Parathyroid adenoma (tissue), 2 donors: ENCODE measurements at regions not wholly inside any gene's neighbourhood (a gene's known extent, or its start where the extent isn't known, plus 50 kb on each side); places are given as distances from the start of the nearest gene placed in this dataset.

Experiments
- H2AFZ ChIP-seq: fragments of 300-600 bp; sonication (generic); one replicate; pipeline ENCODE4 v1.7.0; 2017; ENCODE audit warnings: antibody characterized with exemption, mild to moderate bottlenecking
- H3K27ac ChIP-seq: fragments of 300-600 bp; sonication (generic); one replicate; pipeline ENCODE4 v1.7.0; 2017
- H3K27me3 ChIP-seq: fragments of 300-600 bp; sonication (generic); one replicate; pipeline ENCODE4 v1.7.0; 2017; ENCODE audit warnings: low read length; ENCODE audit not compliant: control insufficient read depth, insufficient read depth
- H3K36me3 ChIP-seq: fragments of 300-600 bp; sonication (generic); one replicate; pipeline ENCODE4 v1.7.0; 2017; ENCODE audit warnings: low read length; ENCODE audit not compliant: control insufficient read depth, insufficient read depth
- H3K4me1 ChIP-seq: fragments of 300-600 bp; sonication (generic); one replicate; pipeline ENCODE4 v1.7.0; 2017; ENCODE audit warnings: control low read depth
- H3K4me2 ChIP-seq: fragments of 300-600 bp; sonication (generic); one replicate; pipeline ENCODE4 v1.7.0; 2017; ENCODE audit warnings: low read length
- H3K4me3 ChIP-seq: fragments of 300-600 bp; sonication (generic); one replicate; pipeline ENCODE4 v1.7.0; 2017; ENCODE audit warnings: low read depth, low read length
- H3K79me2 ChIP-seq: fragments of 300-600 bp; sonication (generic); one replicate; pipeline ENCODE4 v1.7.0; 2017; ENCODE audit warnings: control low read depth
- H3K9ac ChIP-seq: fragments of 300-600 bp; sonication (generic); one replicate; pipeline ENCODE4 v1.7.0; 2017; ENCODE audit warnings: mild to moderate bottlenecking
- H3K9me3 ChIP-seq: fragments of 300-600 bp; sonication (generic); one replicate; pipeline ENCODE4 v1.7.0; 2017; ENCODE audit warnings: low read length; ENCODE audit not compliant: control insufficient read depth
- CTCF ChIP-seq: fragments of 300-600 bp; sonication (generic); IDR thresholded peaks from one replicate; pipeline ENCODE4 v1.7.0; 2017; ENCODE audit warnings: antibody characterized with exemption, mild to moderate bottlenecking
- donor health status: primary hyperparathyroidism.

- no peak overlapping the region for H3K4me3 ChIP-seq
- no peak overlapping the region for H3K9ac ChIP-seq
These were observed 128.0 kb downstream of the SPATA31D1 start for GRCh38 chr9:82116556-82116955.

DNA sequence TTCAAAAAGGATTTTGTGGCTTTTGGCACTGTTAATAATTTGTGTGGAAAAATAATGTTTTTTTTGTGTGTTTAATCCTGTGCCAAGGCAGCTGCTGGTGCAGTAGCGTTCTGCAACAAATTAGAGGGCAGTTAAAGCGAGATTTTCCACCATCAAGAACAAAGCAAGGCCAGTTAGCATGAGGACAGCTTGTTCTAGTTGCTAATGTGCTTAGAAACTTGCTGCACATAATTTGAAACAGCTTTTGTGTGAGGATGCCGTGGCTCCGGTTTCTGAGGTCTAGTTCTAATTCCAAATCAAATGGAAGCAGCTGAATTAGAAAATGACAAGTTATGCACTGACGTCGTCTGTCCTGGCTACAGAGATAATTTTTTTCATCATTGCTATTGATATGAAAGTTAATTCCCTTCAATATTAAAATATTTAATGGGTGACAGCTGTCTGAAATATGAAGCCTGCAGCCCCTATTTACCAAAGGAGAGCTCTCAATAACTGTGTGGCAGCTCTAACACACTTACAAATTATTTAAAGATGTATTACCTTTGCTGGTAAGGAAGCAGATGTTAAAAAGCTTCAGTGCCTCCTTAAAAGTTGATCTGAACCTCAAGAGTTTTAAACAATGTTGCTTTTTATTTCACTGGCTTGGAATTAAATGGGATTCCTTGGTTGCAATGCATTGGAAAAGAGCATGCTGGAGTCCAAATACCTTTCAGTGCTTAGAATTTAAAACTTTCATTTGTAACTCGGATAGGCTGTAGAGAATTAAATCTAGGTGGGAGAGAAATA, 128.6 kb downstream of the SPATA31D1 start:
- Histone ChIP-seq H3K27ac (no peak overlapping the region), H3K9me3 (no peaks in the 10 kb centered on the region), H3K4me3 (no peak overlapping the region), H3K36me3 (no peaks in the 10 kb centered on the region), H3K79me2 (no peaks in the 10 kb centered on the region), H3K4me1 (no peaks in the 10 kb centered on the region), H2AFZ (no peak overlapping the region), H3K9ac (no peak overlapping the region), H3K27me3 (no peaks in the 10 kb centered on the region), H3K4me2 (no peak overlapping the region)
- no peak for TF ChIP-seq CTCF

More at GRCh38 chr9:82116556-82116955, 128.0 kb downstream of the SPATA31D1 start:
- Histone ChIP-seq H3K4me2 (no peak overlapping the region), H3K27ac (no peak overlapping the region), H3K9me3 (no peaks in the 10 kb centered on the region), H3K79me2 (no peaks in the 10 kb centered on the region), H3K36me3 (no peaks in the 10 kb centered on the region), H2AFZ (no peak overlapping the region), H3K27me3 (no peaks in the 10 kb centered on the region), H3K4me1 (no peaks in the 10 kb centered on the region)
- TF ChIP-seq CTCF: no peak

GRCh38 chr9:82122731-82123130, 134.2 kb downstream of the SPATA31D1 start:
- no peak overlapping the region for H3K4me3 ChIP-seq
- H3K27ac ChIP-seq: no peak overlapping the region
- no peaks in the 10 kb centered on the region for H3K27me3 ChIP-seq
- no peak overlapping the region for H2AFZ ChIP-seq
- no peak for TF ChIP-seq CTCF
- H3K9me3 ChIP-seq: no peaks in the 10 kb centered on the region
- no peaks in the 10 kb centered on the region for H3K36me3 ChIP-seq
- no peak overlapping the region for H3K4me2 ChIP-seq
- no peaks in the 10 kb centered on the region for H3K79me2 ChIP-seq
- no peaks in the 10 kb centered on the region for H3K4me1 ChIP-seq
- H3K9ac ChIP-seq: no peak overlapping the region

- Histone ChIP-seq H3K9ac (no peak overlapping the region), H3K9me3 (no peaks in the 10 kb centered on the region), H3K36me3 (no peaks in the 10 kb centered on the region), H3K4me2 (no peak overlapping the region), H3K4me3 (no peak overlapping the region), H2AFZ (no peak overlapping the region), H3K27me3 (no peaks in the 10 kb centered on the region), H3K4me1 (no peaks in the 10 kb centered on the region), H3K79me2 (no peaks in the 10 kb centered on the region), H3K27ac (no peak overlapping the region)
- no peak for TF ChIP-seq CTCF
These were observed 135.5 kb downstream of the SPATA31D1 start for GRCh38 chr9:82124090-82124489.

- Histone ChIP-seq H3K4me3 (no peak overlapping the region), H3K9ac (no peak overlapping the region), H3K79me2 (no peaks in the 10 kb centered on the region), H3K27me3 (no peaks in the 10 kb centered on the region), H3K9me3 (no peaks in the 10 kb centered on the region), H2AFZ (no peak overlapping the region), H3K4me1 (no peaks in the 10 kb centered on the region), H3K27ac (no peak overlapping the region), H3K36me3 (no peaks in the 10 kb centered on the region), H3K4me2 (no peak overlapping the region)
- TF ChIP-seq CTCF: no peak
These were observed 137.7 kb downstream of the SPATA31D1 start for GRCh38 chr9:82126256-82126655.
